HepG2 (cell line): ENCODE measurements at regions not wholly inside any gene's neighbourhood (a gene's known extent, or its start where the extent isn't known, plus 50 kb on each side); places are given as distances from the start of the nearest gene placed in this dataset.

Source experiments
- EP300 ChIP-seq, 3 experiments: sonication (generic) in 1 of 3; formaldehyde crosslinking in 1 of 3; IDR thresholded peaks; 2 replicates each; pipeline versions ENCODE4 v1.5.1 to v1.6.1; 2011 to 2020; ENCODE audit warnings: low read depth in 2 of 3, low read length in 2 of 3, borderline replicate concordance in 1 of 3, improper control_type of control experiment in 1 of 3, mild to moderate bottlenecking in 1 of 3, missing genetic modification reagents in 1 of 3, moderate library complexity in 1 of 3
- EZH2 ChIP-seq: conservative IDR thresholded peaks from 2 replicates; pipeline ENCODE4 v1.6.1; 2012; ENCODE audit warnings: mild to moderate bottlenecking, low read depth, low read length, moderate library complexity
- JUND ChIP-seq: sonication (generic); formaldehyde crosslinking; IDR thresholded peaks from 2 replicates; pipeline ENCODE4 v1.8.0; 2022; ENCODE audit warnings: mild to moderate bottlenecking, missing genetic modification reagents
- TOE1 ChIP-seq: sonication (generic); formaldehyde crosslinking; IDR thresholded peaks from 2 replicates; pipeline ENCODE4 v1.4.0; 2020; ENCODE audit warnings: mild to moderate bottlenecking, missing genetic modification reagents
- TF ChIP-seq, protein P1 (sequence below), 2 experiments: IDR thresholded peaks; 2 replicates each; pipeline ENCODE4 v1.6.1; 2011 to 2012; ENCODE audit warnings: low read length in 2 of 2, borderline replicate concordance in 1 of 2, low read depth in 1 of 2, mild to moderate bottlenecking in 1 of 2, moderate library complexity in 1 of 2
- TF ChIP-seq, protein P2 (sequence below): sonication (generic); formaldehyde crosslinking; IDR thresholded peaks from 2 replicates; pipeline ENCODE4 v1.4.0; 2020; ENCODE audit warnings: missing genetic modification reagents

DNA sequence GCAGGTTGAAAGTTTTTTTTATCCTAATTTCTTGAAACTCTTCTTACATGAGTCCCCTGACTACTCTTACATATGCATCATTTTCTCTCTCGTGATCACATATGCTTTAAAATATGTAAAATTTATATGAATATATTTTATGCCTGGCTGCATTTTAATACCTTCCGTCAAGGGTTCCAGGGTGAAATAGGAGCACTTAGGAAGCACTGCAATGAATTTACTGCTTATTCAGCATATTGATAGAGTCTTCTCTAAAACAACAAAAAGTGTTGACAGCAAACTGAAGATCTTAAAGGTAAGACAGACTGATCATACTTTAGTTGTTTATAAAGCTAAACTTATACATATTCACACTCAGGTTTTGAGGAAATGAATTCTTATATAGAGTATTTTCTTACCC is 1191.6 kb upstream of the CRIM1 start:
- TF ChIP-seq, protein P1, sequence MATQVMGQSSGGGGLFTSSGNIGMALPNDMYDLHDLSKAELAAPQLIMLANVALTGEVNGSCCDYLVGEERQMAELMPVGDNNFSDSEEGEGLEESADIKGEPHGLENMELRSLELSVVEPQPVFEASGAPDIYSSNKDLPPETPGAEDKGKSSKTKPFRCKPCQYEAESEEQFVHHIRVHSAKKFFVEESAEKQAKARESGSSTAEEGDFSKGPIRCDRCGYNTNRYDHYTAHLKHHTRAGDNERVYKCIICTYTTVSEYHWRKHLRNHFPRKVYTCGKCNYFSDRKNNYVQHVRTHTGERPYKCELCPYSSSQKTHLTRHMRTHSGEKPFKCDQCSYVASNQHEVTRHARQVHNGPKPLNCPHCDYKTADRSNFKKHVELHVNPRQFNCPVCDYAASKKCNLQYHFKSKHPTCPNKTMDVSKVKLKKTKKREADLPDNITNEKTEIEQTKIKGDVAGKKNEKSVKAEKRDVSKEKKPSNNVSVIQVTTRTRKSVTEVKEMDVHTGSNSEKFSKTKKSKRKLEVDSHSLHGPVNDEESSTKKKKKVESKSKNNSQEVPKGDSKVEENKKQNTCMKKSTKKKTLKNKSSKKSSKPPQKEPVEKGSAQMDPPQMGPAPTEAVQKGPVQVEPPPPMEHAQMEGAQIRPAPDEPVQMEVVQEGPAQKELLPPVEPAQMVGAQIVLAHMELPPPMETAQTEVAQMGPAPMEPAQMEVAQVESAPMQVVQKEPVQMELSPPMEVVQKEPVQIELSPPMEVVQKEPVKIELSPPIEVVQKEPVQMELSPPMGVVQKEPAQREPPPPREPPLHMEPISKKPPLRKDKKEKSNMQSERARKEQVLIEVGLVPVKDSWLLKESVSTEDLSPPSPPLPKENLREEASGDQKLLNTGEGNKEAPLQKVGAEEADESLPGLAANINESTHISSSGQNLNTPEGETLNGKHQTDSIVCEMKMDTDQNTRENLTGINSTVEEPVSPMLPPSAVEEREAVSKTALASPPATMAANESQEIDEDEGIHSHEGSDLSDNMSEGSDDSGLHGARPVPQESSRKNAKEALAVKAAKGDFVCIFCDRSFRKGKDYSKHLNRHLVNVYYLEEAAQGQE (IDR thresholded peaks at IDR 0.05; ENCODE audit: borderline replicate concordance in 1 of 2, low read depth in 1 of 2, low read length in 2 of 2): no peak
- TF ChIP-seq EZH2: no peak
- TF ChIP-seq, protein P2, sequence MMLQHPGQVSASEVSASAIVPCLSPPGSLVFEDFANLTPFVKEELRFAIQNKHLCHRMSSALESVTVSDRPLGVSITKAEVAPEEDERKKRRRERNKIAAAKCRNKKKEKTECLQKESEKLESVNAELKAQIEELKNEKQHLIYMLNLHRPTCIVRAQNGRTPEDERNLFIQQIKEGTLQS: no peak
- TF ChIP-seq JUND (CRISPR knock-in tag): no peak
- no peak for TF ChIP-seq TOE1
- TF ChIP-seq EP300 (IDR thresholded peaks at IDR 0.05; ENCODE audit: low read depth in 2 of 2, low read length in 2 of 2): no peak
- TF ChIP-seq EP300 (CRISPR knock-in tag; IDR thresholded peaks at IDR 0.05; ENCODE audit: borderline replicate concordance): no peak
